CD4-positive, alpha-beta T cell treated with Interleukin-17A for 4 hours (primary cell): ENCODE measurements at regions not wholly inside any gene's neighbourhood (a gene's known extent, or its start where the extent isn't known, plus 50 kb on each side); places are given as distances from the start of the nearest gene placed in this dataset.

Experiments
- DNase-seq: peaks from one replicate; pipeline ENCODE4 v3.0.0-alpha.2; 2020; ENCODE audit warnings: mixed read lengths

- no peak for DNase-seq
Measured at GRCh38 chr4:129352480-129352879, 256.5 kb downstream of the C4orf33 start.

GRCh38 chr4:129353490-129353889 is 257.5 kb downstream of the C4orf33 start:
- no peak for DNase-seq

GRCh38 chr4:129355031-129355430 is 259.1 kb downstream of the C4orf33 start:
- DNase-seq = no peak

GRCh38 chr4:129355516-129355915 is 259.6 kb downstream of the C4orf33 start:
- DNase-seq = no peak

- no peak for DNase-seq
Measured at GRCh38 chr4:129358571-129358970, 262.6 kb downstream of the C4orf33 start.

GRCh38 chr4:129359461-129359860 is 263.5 kb downstream of the C4orf33 start:
- DNase-seq = no peak

- peak; percentile 50 for DNase-seq
Measured at GRCh38 chr4:129362691-129363274, 266.8 kb downstream of the C4orf33 start.

GRCh38 chr4:129364747-129365452 is 268.9 kb downstream of the C4orf33 start:
- DNase-seq = no peak

GRCh38 chr4:129369361-129370010 is 273.5 kb downstream of the C4orf33 start:
- DNase-seq = no peak

GRCh38 chr4:129371065-129371464 is 275.1 kb downstream of the C4orf33 start:
- no peak for DNase-seq

- DNase-seq = no peak
Measured at GRCh38 chr4:129371926-129372325, 276.0 kb downstream of the C4orf33 start.

GRCh38 chr4:129377131-129377845 is 281.3 kb downstream of the C4orf33 start:
- no peak for DNase-seq

- DNase-seq = no peak
Measured at GRCh38 chr4:129378364-129378763, 282.4 kb downstream of the C4orf33 start.

GRCh38 chr4:129379429-129379828 is 283.5 kb downstream of the C4orf33 start:
- no peak for DNase-seq

- no peak for DNase-seq
Measured at GRCh38 chr4:129384974-129385373, 289.0 kb downstream of the C4orf33 start.

GRCh38 chr4:129387666-129388065 is 291.7 kb downstream of the C4orf33 start:
- DNase-seq = no peak

- no peak for DNase-seq
Measured at GRCh38 chr4:129393976-129394375, 298.0 kb downstream of the C4orf33 start.

GRCh38 chr4:129394635-129395034 is 298.7 kb downstream of the C4orf33 start:
- DNase-seq = no peak

- no peak for DNase-seq
Measured at GRCh38 chr4:129403848-129404247, 307.9 kb downstream of the C4orf33 start.

GRCh38 chr4:129410115-129410514 is 314.2 kb downstream of the C4orf33 start:
- DNase-seq = no peak

- no peak for DNase-seq
Measured at GRCh38 chr4:129415004-129415403, 319.1 kb downstream of the C4orf33 start.

GRCh38 chr4:129420637-129421036 is 324.7 kb downstream of the C4orf33 start:
- DNase-seq = no peak

GRCh38 chr4:129422277-129422676 is 326.3 kb downstream of the C4orf33 start:
- no peak for DNase-seq

- no peak for DNase-seq
Measured at GRCh38 chr4:129428454-129428853, 332.5 kb downstream of the C4orf33 start.
